SK-N-SH (cell line): ENCODE measurements at regions not wholly inside any gene's neighbourhood (a gene's known extent, or its start where the extent isn't known, plus 50 kb on each side); places are given as distances from the start of the nearest gene placed in this dataset.
"Not testable (repeated sequence)": the region's sequence is repeated elsewhere in the genome, so short reads cannot be mapped to it uniquely, and the experiment has no call there.

Experiments
- CTCF ChIA-PET: fragments of 300-600, 350-600 bp; formaldehyde crosslinking; extraction: SDS; loops from one replicate; lab custom pipeline; 2021; lab: Yijun Ruan, JAX
- POLR2A ChIA-PET: fragments of 350-600 bp; sonication (Branson Sonifier 250); formaldehyde crosslinking; extraction: SDS; loops from one replicate; lab custom pipeline; 2020; ENCODE audit warnings: antibody characterized with exemption, inconsistent platforms; lab: Yijun Ruan, JAX
- DNase-seq: peaks from one replicate; pipeline ENCODE4 v3.0.0; 2012
- H2AFZ ChIP-seq: fragments of 200-600 bp; sonication (generic); 2 replicates; pipeline ENCODE4 v1.8.1; 2016; ENCODE audit warnings: antibody characterized with exemption, mild to moderate bottlenecking, low read depth
- H3F3A ChIP-seq: fragments of 200-600 bp; sonication (generic); replicated peaks from 2 replicates; pipeline ENCODE3; 2016; ENCODE audit warnings: antibody characterized with exemption, mild to moderate bottlenecking; ENCODE audit not compliant: insufficient read depth
- H3K27ac ChIP-seq, 2 experiments: fragments of 200-500 bp in 1 of 2; fragments of 200-600 bp in 1 of 2; sonication (Bioruptor generic) in 1 of 2; sonication (generic), shearing (Covaris generic) in 1 of 2; 2 replicates each; pipeline versions ENCODE4 v1.5.1 to v1.6.1; 2014 to 2016; ENCODE audit warnings: low read depth in 2 of 2, inconsistent platforms in 1 of 2, low read length in 1 of 2, mild to moderate bottlenecking in 1 of 2, mixed read lengths in 1 of 2
- H3K27me3 ChIP-seq: fragments of 200-600 bp; sonication (generic), shearing (Covaris generic); 2 replicates; pipeline ENCODE4 v1.6.1; 2016; ENCODE audit warnings: mixed run types; ENCODE audit not compliant: insufficient read depth
- H3K36me3 ChIP-seq, 2 experiments: fragments of 200-500 bp in 1 of 2; fragments of 200-600 bp in 1 of 2; sonication (Bioruptor generic) in 1 of 2; sonication (generic) in 1 of 2; replicated peaks in 1 of 2; 2 replicates each; pipeline versions ENCODE3 to v1.5.1; 2014 to 2016; ENCODE audit warnings: low read length in 1 of 2, mild to moderate bottlenecking in 1 of 2; ENCODE audit not compliant: insufficient read depth in 2 of 2, control insufficient read depth in 1 of 2
- H3K4me1 ChIP-seq, 2 experiments: fragments of 200-500 bp in 1 of 2; fragments of 200-600 bp in 1 of 2; sonication (Bioruptor generic) in 1 of 2; sonication (generic), shearing (Covaris generic) in 1 of 2; 2 replicates each; pipeline versions ENCODE4 v1.5.1 to v1.6.1; 2014 to 2016; ENCODE audit warnings: low read depth in 1 of 2, low read length in 1 of 2, mixed run types in 1 of 2; ENCODE audit not compliant: insufficient read depth in 2 of 2, control insufficient read depth in 1 of 2
- H3K4me2 ChIP-seq: fragments of 200-600 bp; sonication (generic), shearing (Covaris generic); 2 replicates; pipeline ENCODE4 v1.6.1; 2017; ENCODE audit warnings: mixed run types
- H3K4me3 ChIP-seq, 2 experiments: fragments of 200-500 bp in 1 of 2; fragments of 200-600 bp in 1 of 2; sonication (Bioruptor generic) in 1 of 2; sonication (generic), shearing (Covaris generic) in 1 of 2; 2 replicates each; pipeline versions ENCODE4 v1.5.1 to v1.8.1; 2014 to 2016; ENCODE audit warnings: low read depth in 2 of 2, inconsistent platforms in 1 of 2, low read length in 1 of 2, mild to moderate bottlenecking in 1 of 2, mixed read lengths in 1 of 2, moderate library complexity in 1 of 2
- H3K79me2 ChIP-seq: fragments of 200-600 bp; sonication (generic); 2 replicates; pipeline ENCODE4 v1.8.1; 2017; ENCODE audit warnings: mild to moderate bottlenecking; ENCODE audit not compliant: insufficient read depth
- H3K9ac ChIP-seq: fragments of 200-600 bp; sonication (generic); 2 replicates; pipeline ENCODE4 v1.6.1; 2017; ENCODE audit warnings: mixed run types
- H3K9me2 ChIP-seq: fragments of 200-600 bp; sonication (generic); 2 replicates; pipeline ENCODE4 v1.6.1; 2017; ENCODE audit warnings: mixed run types
- H3K9me3 ChIP-seq: fragments of 200-600 bp; sonication (generic); 2 replicates; pipeline ENCODE4 v1.6.1; 2017; ENCODE audit warnings: mixed run types, mild to moderate bottlenecking, moderate library complexity
- H4K20me1 ChIP-seq: fragments of 200-600 bp; sonication (generic); 2 replicates; pipeline ENCODE4 v1.6.1; 2017; ENCODE audit warnings: mild to moderate bottlenecking, mixed run types; ENCODE audit not compliant: insufficient read depth
- WGBS: methylation state at CpG from one replicate; pipeline ENCODE4 v1.1.6; 2017; ENCODE audit warnings: low lambda C conversion rate; 5-methylcytosine and 5-hydroxymethylcytosine counted together
- TF ChIP-seq, protein P1 (sequence below): fragments of 200-600 bp; sonication (generic); IDR thresholded peaks from 2 replicates; pipeline ENCODE4 v1.6.1; 2017; ENCODE audit warnings: antibody characterized with exemption, mild to moderate bottlenecking, moderate library complexity

- CTCF ChIA-PET, DNase-seq: not testable (repeated sequence)
These were observed 153.8 kb upstream of the PDCD2 start for GRCh38 chr6:170738263-170738662.

GRCh38 chr6:170736339-170736738 lies 151.9 kb upstream of the PDCD2 start:
- DNase-seq, POLR2A ChIA-PET, H4K20me1 ChIP-seq, H2AFZ ChIP-seq, CTCF ChIA-PET, H3K9me3 ChIP-seq, H3K79me2 ChIP-seq, H3K27ac ChIP-seq, H3K36me3 ChIP-seq, H3F3A ChIP-seq, H3K9me2 ChIP-seq, H3K4me3 ChIP-seq, H3K4me1 ChIP-seq, H3K4me2 ChIP-seq, H3K27me3 ChIP-seq, H3K9ac ChIP-seq: not testable (repeated sequence)
- TF ChIP-seq, protein P1, sequence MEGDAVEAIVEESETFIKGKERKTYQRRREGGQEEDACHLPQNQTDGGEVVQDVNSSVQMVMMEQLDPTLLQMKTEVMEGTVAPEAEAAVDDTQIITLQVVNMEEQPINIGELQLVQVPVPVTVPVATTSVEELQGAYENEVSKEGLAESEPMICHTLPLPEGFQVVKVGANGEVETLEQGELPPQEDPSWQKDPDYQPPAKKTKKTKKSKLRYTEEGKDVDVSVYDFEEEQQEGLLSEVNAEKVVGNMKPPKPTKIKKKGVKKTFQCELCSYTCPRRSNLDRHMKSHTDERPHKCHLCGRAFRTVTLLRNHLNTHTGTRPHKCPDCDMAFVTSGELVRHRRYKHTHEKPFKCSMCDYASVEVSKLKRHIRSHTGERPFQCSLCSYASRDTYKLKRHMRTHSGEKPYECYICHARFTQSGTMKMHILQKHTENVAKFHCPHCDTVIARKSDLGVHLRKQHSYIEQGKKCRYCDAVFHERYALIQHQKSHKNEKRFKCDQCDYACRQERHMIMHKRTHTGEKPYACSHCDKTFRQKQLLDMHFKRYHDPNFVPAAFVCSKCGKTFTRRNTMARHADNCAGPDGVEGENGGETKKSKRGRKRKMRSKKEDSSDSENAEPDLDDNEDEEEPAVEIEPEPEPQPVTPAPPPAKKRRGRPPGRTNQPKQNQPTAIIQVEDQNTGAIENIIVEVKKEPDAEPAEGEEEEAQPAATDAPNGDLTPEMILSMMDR, result peak; percentile 29
- 0% methylated on average over 4 of the region's 7 CpGs for WGBS

More at GRCh38 chr6:170738263-170738662, 153.8 kb upstream of the PDCD2 start:
- H3K9me3 ChIP-seq, H3K27ac ChIP-seq, H3K4me1 ChIP-seq, H3K4me2 ChIP-seq, H3K4me3 ChIP-seq, POLR2A ChIA-PET, H3F3A ChIP-seq, H3K9ac ChIP-seq, H3K79me2 ChIP-seq, H3K36me3 ChIP-seq, H2AFZ ChIP-seq, H3K9me2 ChIP-seq, H3K27me3 ChIP-seq, H4K20me1 ChIP-seq: not testable (repeated sequence)
- 100% methylated on average over 1 of the region's 2 CpGs for WGBS

- H3K36me3 ChIP-seq, H3K4me1 ChIP-seq, POLR2A ChIA-PET, DNase-seq, H3K9ac ChIP-seq, H3K9me2 ChIP-seq, H3K4me3 ChIP-seq, H3K79me2 ChIP-seq, H2AFZ ChIP-seq, H3K27ac ChIP-seq, CTCF ChIA-PET, H4K20me1 ChIP-seq, H3K27me3 ChIP-seq, H3K9me3 ChIP-seq, H3F3A ChIP-seq, H3K4me2 ChIP-seq: not testable (repeated sequence)
- no CpG with 5 or more reads among the region's 25 CpGs for WGBS
These were observed 132.6 kb upstream of the PDCD2 start for GRCh38 chr6:170717082-170717481.

DNA sequence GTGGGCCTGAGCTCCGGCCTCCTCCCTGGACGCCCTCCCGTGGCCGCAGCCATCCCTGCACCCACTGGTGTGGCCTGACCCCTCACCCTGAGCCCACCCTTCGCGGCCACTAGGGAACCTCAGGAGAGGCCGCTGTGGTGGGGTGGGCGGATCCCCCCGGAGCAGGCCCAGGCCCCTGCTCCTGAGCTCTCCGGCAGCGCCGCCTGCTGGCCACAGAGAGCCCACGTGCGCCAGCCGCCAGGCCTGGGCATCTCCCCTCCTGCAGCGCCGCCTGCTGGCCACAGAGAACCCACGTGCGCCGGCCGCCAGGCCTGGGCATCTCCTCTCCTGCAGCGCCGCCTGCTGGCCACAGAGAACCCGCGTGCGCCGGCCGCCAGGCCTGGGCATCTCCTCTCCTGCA lies 128.3 kb upstream of the PDCD2 start:
- no CpG with 5 or more reads among the region's 28 CpGs for WGBS
- H3K36me3 ChIP-seq, H3K9me3 ChIP-seq, DNase-seq, H3K4me1 ChIP-seq, H3K4me2 ChIP-seq, H3K27ac ChIP-seq, H3K79me2 ChIP-seq, H2AFZ ChIP-seq, CTCF ChIA-PET, H4K20me1 ChIP-seq, H3K27me3 ChIP-seq, POLR2A ChIA-PET, H3F3A ChIP-seq, H3K9ac ChIP-seq, H3K4me3 ChIP-seq, H3K9me2 ChIP-seq: not testable (repeated sequence)

- H3K9me2 ChIP-seq, DNase-seq, H2AFZ ChIP-seq, H3F3A ChIP-seq, H3K79me2 ChIP-seq, H3K9ac ChIP-seq, H3K27ac ChIP-seq, H3K4me3 ChIP-seq, H3K4me1 ChIP-seq, H3K4me2 ChIP-seq, POLR2A ChIA-PET, H4K20me1 ChIP-seq, H3K27me3 ChIP-seq, H3K9me3 ChIP-seq, CTCF ChIA-PET, H3K36me3 ChIP-seq: not testable (repeated sequence)
- no CpG with 5 or more reads among the region's 2 CpGs for WGBS
These were observed 115.7 kb upstream of the PDCD2 start for GRCh38 chr6:170700178-170700577.
